GM12878 (cell line): ENCODE measurements at regions not wholly inside any gene's neighbourhood (a gene's known extent, or its start where the extent isn't known, plus 50 kb on each side); places are given as distances from the start of the nearest gene placed in this dataset.

Experiments used
- ATAC-seq: fragments of 200-7000 bp; cut with Tn5 transposase; 3 replicates; pipeline ENCODE4 v1.9.1; 2020; ENCODE audit warnings: mild to moderate bottlenecking, moderate library complexity
- BruUV-seq: library from RNA; stranded (reverse); fragments of 400-500 nt; replicated peaks from 2 replicates; lab custom pipeline; 2021; lab: Mats Ljungman, UMichigan
- CTCF ChIA-PET: fragments of 300-600 bp; sonication (Branson Sonifier 250); formaldehyde crosslinking; extraction: SDS; loops from one replicate; lab custom pipeline; 2021; ENCODE audit warnings: inconsistent platforms; lab: Yijun Ruan, JAX
- POLR2A ChIA-PET: fragments of 350-600 bp; formaldehyde crosslinking; extraction: SDS; loops from one replicate; lab custom pipeline; 2021; ENCODE audit warnings: inconsistent platforms; lab: Charles Lee
- RAD21 ChIA-PET: fragments of 300-600 bp; sonication (Branson Sonifier 250); formaldehyde crosslinking; loops from one replicate; lab custom pipeline; 2023; ENCODE audit warnings: antibody characterized with exemption; ENCODE audit not compliant: unreplicated experiment; lab: Charles Lee
- SMC1A ChIA-PET: fragments of 300-600 bp; sonication (Branson Sonifier 250); formaldehyde crosslinking; loops from one replicate; lab custom pipeline; 2023; ENCODE audit not compliant: unreplicated experiment, uncharacterized antibody; lab: Charles Lee
- DNase-seq: peaks from one replicate; pipeline ENCODE4 v3.0.0-alpha.2; 2011; ENCODE audit warnings: low read depth, low spot score
- FAIRE-seq: peaks from 3 replicates; lab custom pipeline; 2011; peaks lifted over from hg19 to GRCh38; lab: Jason Lieb, UNC
- H2AFZ ChIP-seq: 2 replicates; pipeline ENCODE4 v1.6.0; 2011; ENCODE audit warnings: low read depth, low read length, control low read depth; ENCODE audit not compliant: control insufficient read depth
- H3K27ac ChIP-seq: 2 replicates; pipeline ENCODE4 v1.5.1; 2011; ENCODE audit warnings: control low read depth; ENCODE audit not compliant: control insufficient read depth, insufficient read depth
- H3K27me3 ChIP-seq, 2 experiments: replicated peaks in 1 of 2; 2 replicates each; pipeline versions ENCODE4 v1.6.0 to v1.6.1; 2011; ENCODE audit warnings: low read length in 1 of 2; ENCODE audit not compliant: control insufficient read depth in 2 of 2, insufficient read depth in 2 of 2
- H3K36me3 ChIP-seq, 2 experiments: 2 replicates each; pipeline ENCODE4 v1.5.1; 2011; ENCODE audit warnings: low read length in 1 of 2; ENCODE audit not compliant: control insufficient read depth in 2 of 2, insufficient read depth in 2 of 2
- H3K4me1 ChIP-seq: 2 replicates; pipeline ENCODE4 v1.6.1; 2011; ENCODE audit warnings: mild to moderate bottlenecking, low read length, moderate library complexity, mixed read lengths; ENCODE audit not compliant: control insufficient read depth, insufficient read depth
- H3K4me2 ChIP-seq: 2 replicates; pipeline ENCODE4 v1.6.0; 2011; ENCODE audit warnings: control low read depth; ENCODE audit not compliant: control insufficient read depth, insufficient read depth
- H3K4me3 ChIP-seq: fragments of 200-600 bp; sonication (generic); 2 replicates; pipeline ENCODE4 v1.5.1; 2016
- H3K79me2 ChIP-seq: 2 replicates; pipeline ENCODE4 v1.6.0; 2011; ENCODE audit warnings: low read length; ENCODE audit not compliant: control insufficient read depth, insufficient read depth
- H3K9ac ChIP-seq: 2 replicates; pipeline ENCODE4 v1.8.0; 2011; ENCODE audit warnings: low read length, control low read depth, mixed read lengths; ENCODE audit not compliant: control insufficient read depth, insufficient read depth
- H3K9me3 ChIP-seq: replicated peaks from 3 replicates; pipeline ENCODE4 v1.5.1; 2011; ENCODE audit warnings: mild to moderate bottlenecking, low read length; ENCODE audit not compliant: control insufficient read depth, insufficient read depth
- H4K20me1 ChIP-seq: 2 replicates; pipeline ENCODE4 v1.6.0; 2011; ENCODE audit not compliant: control insufficient read depth, insufficient read depth
- ASH2L ChIP-seq: fragments of 300-600, 200-600 bp; sonication (generic); IDR thresholded peaks from 2 replicates; pipeline ENCODE4 v1.6.1; 2017; ENCODE audit warnings: low read depth, mild to moderate bottlenecking, borderline replicate concordance
- BCL3 ChIP-seq: IDR thresholded peaks from 2 replicates; pipeline ENCODE4 v1.6.1; 2011; ENCODE audit warnings: borderline replicate concordance, low read depth, mild to moderate bottlenecking, moderate library complexity, low read length; ENCODE audit not compliant: insufficient read depth, poor library complexity, severe bottlenecking
- EGR1 ChIP-seq, 2 experiments: IDR thresholded peaks; 1 replicate in 1 of 2; 2 replicates in 1 of 2; pipeline ENCODE4 v1.6.1; 2011 to 2012; ENCODE audit warnings: low read depth in 2 of 2, low read length in 2 of 2, borderline replicate concordance in 1 of 2, mild to moderate bottlenecking in 1 of 2, moderate library complexity in 1 of 2
- EP300 ChIP-seq, 2 experiments: fragments of 150-350 bp in 1 of 2; IDR thresholded peaks; 2 replicates each; pipeline ENCODE4 v1.6.1; 2011 to 2012; ENCODE audit warnings: low read depth in 2 of 2, low read length in 2 of 2, borderline replicate concordance in 1 of 2, improper control_type of control experiment in 1 of 2, inconsistent platforms in 1 of 2; ENCODE audit not compliant: control insufficient read depth in 1 of 2
- ETV6 ChIP-seq, 2 experiments: fragments of 450-650 bp in 1 of 2; IDR thresholded peaks in 1 of 2; conservative IDR thresholded peaks in 1 of 2; 2 replicates each; pipeline ENCODE4 v1.6.1; 2014; ENCODE audit warnings: antibody characterized with exemption in 1 of 2, borderline replicate concordance in 1 of 2, low read depth in 1 of 2, mild to moderate bottlenecking in 1 of 2, moderate library complexity in 1 of 2
- JUND ChIP-seq: IDR thresholded peaks from 2 replicates; pipeline ENCODE4 v1.6.1; 2012; ENCODE audit warnings: low read depth, mild to moderate bottlenecking, low read length, improper control_type of control experiment, moderate library complexity
- MLLT1 ChIP-seq: fragments of 450-650 bp; IDR thresholded peaks from 2 replicates; pipeline ENCODE4 v1.6.1; 2016; ENCODE audit warnings: mild to moderate bottlenecking
- NR2C2 ChIP-seq: IDR thresholded peaks from 2 replicates; pipeline ENCODE4 v1.6.1; 2011; ENCODE audit warnings: borderline replicate concordance, low read depth; ENCODE audit not compliant: control insufficient read depth, insufficient read length
- TARDBP ChIP-seq: IDR thresholded peaks from 2 replicates; pipeline ENCODE4 v1.6.1; 2016; ENCODE audit warnings: borderline replicate concordance
- ZZZ3 ChIP-seq: IDR thresholded peaks from 2 replicates; pipeline ENCODE4 v1.6.1; 2011; ENCODE audit warnings: low read depth; ENCODE audit not compliant: control insufficient read depth, insufficient read length
- WGBS: methylation state at CpG from one replicate; pipeline ENCODE4 v1.1.6; 2016; ENCODE audit warnings: low lambda C conversion rate; ENCODE audit not compliant: insufficient replicate concordance, insufficient coverage; ENCODE audit errors: missing lambda C conversion rate; 5-methylcytosine and 5-hydroxymethylcytosine counted together
- in situ Hi-C: fragments of 300-500 bp; cut with MboI; formaldehyde crosslinking; loops from 9 replicates; pipeline ENCODE4 v1.14.3; 2018; ENCODE audit warnings: mixed read lengths
- intact Hi-C: fragments of 100-400 bp; cut with micrococcal nuclease; formaldehyde crosslinking; loops from one replicate; pipeline ENCODE4 v1.14.2; 2022; ENCODE audit not compliant: unreplicated experiment
- TF ChIP-seq, protein P1 (sequence below): fragments of 450-650 bp; IDR thresholded peaks from 2 replicates; pipeline ENCODE4 v1.6.1; 2017; ENCODE audit warnings: mild to moderate bottlenecking, moderate library complexity

DNA sequence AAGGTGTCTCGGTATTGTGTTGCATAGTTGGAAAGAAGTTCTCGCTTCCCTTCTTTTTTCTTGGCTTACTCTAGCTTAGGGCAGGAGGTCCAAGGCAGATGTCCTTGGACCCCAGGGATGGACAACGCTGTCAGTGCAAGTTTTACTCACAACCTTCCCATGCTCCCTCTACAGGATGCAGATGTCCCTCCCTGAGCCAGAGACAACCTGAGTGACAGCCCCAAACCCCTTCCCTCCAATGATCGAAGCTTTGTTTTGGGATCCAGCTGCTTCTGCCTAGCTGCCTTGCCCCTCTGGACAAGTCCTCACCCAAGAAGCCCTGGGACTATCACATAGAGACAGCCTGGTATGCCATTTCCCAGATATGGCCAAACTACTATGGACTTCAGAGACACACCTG is 112.0 kb upstream of the RAP1B start:
- Histone ChIP-seq H3K4me3 (no peak overlapping the region), H3K4me1 (peaks cover 27% of the 10 kb centered on the region), H3K36me3 (no peaks in the 10 kb centered on the region), H3K27ac (no peak overlapping the region), H4K20me1 (no peaks in the 10 kb centered on the region), H3K9me3 (no peaks in the 10 kb centered on the region), H3K79me2 (no peaks in the 10 kb centered on the region), H2AFZ (no peak overlapping the region), H3K27me3 (no peaks in the 10 kb centered on the region), H3K4me2 (no peak overlapping the region), H3K9ac (no peak overlapping the region)
- ChIA-PET RAD21 (interaction anchor here (1.0 to 4.7 kb wide), 5 partner anchors 16 to 125 kb away, joined by 3 to 39 read pairs (median 8); no protein-coding TSS in a partner anchor), SMC1A (interaction anchor here (0.6 to 6.0 kb wide), 18 partner anchors 10 to 164 kb away, joined by 3 to 84 read pairs (median 4); no protein-coding TSS in a partner anchor), CTCF (interaction anchor here (0.6 to 2.5 kb wide), 3 partner anchors 17 to 181 kb away, joined by 3 to 11 read pairs (median 3); no protein-coding TSS in a partner anchor), POLR2A (interaction anchor here (1.1 to 1.6 kb wide), 3 partner anchors 12 to 50 kb away, joined by 3 to 9 read pairs (median 3); no protein-coding TSS in a partner anchor)
- no peak for DNase-seq
- intact Hi-C loops (loop anchor here (5.0 kb wide), 1 partner anchor 94 kb away; no protein-coding TSS in a partner anchor), in situ Hi-C loops (no loop called here)
- no peak for ATAC-seq
- 94% methylated on average over 4 of the region's 4 CpGs for WGBS
- FAIRE-seq, result no peak
- BruUV-seq, result no TSS peak
- TF ChIP-seq EGR1 (IDR thresholded peaks at IDR 0.05; ENCODE audit: borderline replicate concordance in 1 of 2, low read depth in 2 of 2, low read length in 2 of 2) (no peak), JUND (no peak), ASH2L (no peak), ETV6 (conservative IDR thresholded peaks at IDR 0.05 in 1 of 2, IDR thresholded peaks at IDR 0.05 in 1 of 2; ENCODE audit: borderline replicate concordance in 1 of 2, low read depth in 1 of 2) (no peak), MLLT1 (no peak), ZZZ3 (no peak), BCL3 (no peak), TARDBP (no peak), NR2C2 (no peak), EP300 (IDR thresholded peaks at IDR 0.05; ENCODE audit: borderline replicate concordance in 1 of 2, control insufficient read depth in 1 of 2, low read depth in 2 of 2, low read length in 2 of 2) (no peak)
- TF ChIP-seq, protein P1, sequence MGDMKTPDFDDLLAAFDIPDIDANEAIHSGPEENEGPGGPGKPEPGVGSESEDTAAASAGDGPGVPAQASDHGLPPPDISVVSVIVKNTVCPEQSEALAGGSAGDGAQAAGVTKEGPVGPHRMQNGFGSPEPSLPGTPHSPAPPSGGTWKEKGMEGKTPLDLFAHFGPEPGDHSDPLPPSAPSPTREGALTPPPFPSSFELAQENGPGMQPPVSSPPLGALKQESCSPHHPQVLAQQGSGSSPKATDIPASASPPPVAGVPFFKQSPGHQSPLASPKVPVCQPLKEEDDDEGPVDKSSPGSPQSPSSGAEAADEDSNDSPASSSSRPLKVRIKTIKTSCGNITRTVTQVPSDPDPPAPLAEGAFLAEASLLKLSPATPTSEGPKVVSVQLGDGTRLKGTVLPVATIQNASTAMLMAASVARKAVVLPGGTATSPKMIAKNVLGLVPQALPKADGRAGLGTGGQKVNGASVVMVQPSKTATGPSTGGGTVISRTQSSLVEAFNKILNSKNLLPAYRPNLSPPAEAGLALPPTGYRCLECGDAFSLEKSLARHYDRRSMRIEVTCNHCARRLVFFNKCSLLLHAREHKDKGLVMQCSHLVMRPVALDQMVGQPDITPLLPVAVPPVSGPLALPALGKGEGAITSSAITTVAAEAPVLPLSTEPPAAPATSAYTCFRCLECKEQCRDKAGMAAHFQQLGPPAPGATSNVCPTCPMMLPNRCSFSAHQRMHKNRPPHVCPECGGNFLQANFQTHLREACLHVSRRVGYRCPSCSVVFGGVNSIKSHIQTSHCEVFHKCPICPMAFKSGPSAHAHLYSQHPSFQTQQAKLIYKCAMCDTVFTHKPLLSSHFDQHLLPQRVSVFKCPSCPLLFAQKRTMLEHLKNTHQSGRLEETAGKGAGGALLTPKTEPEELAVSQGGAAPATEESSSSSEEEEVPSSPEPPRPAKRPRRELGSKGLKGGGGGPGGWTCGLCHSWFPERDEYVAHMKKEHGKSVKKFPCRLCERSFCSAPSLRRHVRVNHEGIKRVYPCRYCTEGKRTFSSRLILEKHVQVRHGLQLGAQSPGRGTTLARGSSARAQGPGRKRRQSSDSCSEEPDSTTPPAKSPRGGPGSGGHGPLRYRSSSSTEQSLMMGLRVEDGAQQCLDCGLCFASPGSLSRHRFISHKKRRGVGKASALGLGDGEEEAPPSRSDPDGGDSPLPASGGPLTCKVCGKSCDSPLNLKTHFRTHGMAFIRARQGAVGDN, result no peak
